ENCODE measurements at regions not wholly inside any gene's neighbourhood (a gene's known extent, or its start where the extent isn't known, plus 50 kb on each side); places are given as distances from the start of the nearest gene placed in this dataset.

- no peak for DNase-seq
These were observed 234.3 kb downstream of the TLE4 start for GRCh38 chr9:79806086-79806485.

GRCh38 chr9:79801459-79801858 is 229.7 kb downstream of the TLE4 start:
- DNase-seq: no peak

GRCh38 chr9:79800578-79800977 is 228.8 kb downstream of the TLE4 start:
- DNase-seq: no peak

- peak; percentile 78 for DNase-seq
These were observed 228.0 kb downstream of the TLE4 start for GRCh38 chr9:79799691-79800335.

- DNase-seq: peak; percentile 52
These were observed 226.7 kb downstream of the TLE4 start for GRCh38 chr9:79798450-79798849.

- DNase-seq: no peak
These were observed 224.6 kb downstream of the TLE4 start for GRCh38 chr9:79796411-79796810.

- DNase-seq: no peak
These were observed 216.9 kb downstream of the TLE4 start for GRCh38 chr9:79788662-79789061.

- DNase-seq: no peak
These were observed 209.5 kb downstream of the TLE4 start for GRCh38 chr9:79781263-79781662.

GRCh38 chr9:79780559-79780958 is 208.8 kb downstream of the TLE4 start:
- DNase-seq: no peak

GRCh38 chr9:79779901-79780300 is 208.1 kb downstream of the TLE4 start:
- DNase-seq: no peak

GRCh38 chr9:79778581-79778980 is 206.8 kb downstream of the TLE4 start:
- DNase-seq: no peak

- peak; percentile 72 for DNase-seq
These were observed 204.8 kb downstream of the TLE4 start for GRCh38 chr9:79776581-79776980.
